Glomerular visceral epithelial cell (primary cell): ENCODE measurements at regions not wholly inside any gene's neighbourhood (a gene's known extent, or its start where the extent isn't known, plus 50 kb on each side); places are given as distances from the start of the nearest gene placed in this dataset.
"Not testable (repeated sequence)": the region's sequence is repeated elsewhere in the genome, so short reads cannot be mapped to it uniquely, and the experiment has no call there.

Source experiments
- DNase-seq: peaks from one replicate; pipeline ENCODE4 v3.0.0-alpha.2; 2016; ENCODE audit errors: extremely low spot score

GRCh38 chr16:76816475-76816874 is 374.5 kb upstream of the MON1B start:
- DNase-seq = peak; percentile 11

GRCh38 chr16:76818606-76819181 is 372.3 kb upstream of the MON1B start:
- no peak for DNase-seq

- no peak for DNase-seq
Observed at GRCh38 chr16:76819226-76819916, 371.6 kb upstream of the MON1B start.

GRCh38 chr16:76824221-76824620 is 366.8 kb upstream of the MON1B start:
- no peak for DNase-seq

- no peak for DNase-seq
Observed at GRCh38 chr16:76824791-76825190, 366.2 kb upstream of the MON1B start.

- no peak for DNase-seq
Observed at GRCh38 chr16:76835339-76835738, 355.7 kb upstream of the MON1B start.

- no peak for DNase-seq
Observed at GRCh38 chr16:76835779-76836300, 355.1 kb upstream of the MON1B start.

- DNase-seq = no peak
Observed at GRCh38 chr16:76837872-76838271, 353.1 kb upstream of the MON1B start.

- peak; percentile 30 for DNase-seq
Observed at GRCh38 chr16:76854234-76854633, 336.8 kb upstream of the MON1B start.

- no peak for DNase-seq
Observed at GRCh38 chr16:76856112-76856511, 334.9 kb upstream of the MON1B start.

- no peak for DNase-seq
Observed at GRCh38 chr16:76857402-76857801, 333.6 kb upstream of the MON1B start.

GRCh38 chr16:76862901-76863300 is 328.1 kb upstream of the MON1B start:
- no peak for DNase-seq

- no peak for DNase-seq
Observed at GRCh38 chr16:76866994-76867393, 324.0 kb upstream of the MON1B start.

- no peak for DNase-seq
Observed at GRCh38 chr16:76875898-76876297, 315.1 kb upstream of the MON1B start.

- DNase-seq = no peak
Observed at GRCh38 chr16:76879420-76879819, 311.6 kb upstream of the MON1B start.

GRCh38 chr16:76880523-76880922 is 310.5 kb upstream of the MON1B start:
- DNase-seq = not testable (repeated sequence)

GRCh38 chr16:76882105-76882504 is 308.9 kb upstream of the MON1B start:
- DNase-seq = no peak

GRCh38 chr16:76883076-76883475 is 307.9 kb upstream of the MON1B start:
- DNase-seq = no peak

- no peak for DNase-seq
Observed at GRCh38 chr16:76885776-76886537, 305.0 kb upstream of the MON1B start.

GRCh38 chr16:76897816-76898215 is 293.2 kb upstream of the MON1B start:
- no peak for DNase-seq

- DNase-seq = no peak
Observed at GRCh38 chr16:76899767-76900166, 291.2 kb upstream of the MON1B start.
